Activated gamma-delta T cell (primary cell): ENCODE measurements at regions not wholly inside any gene's neighbourhood (a gene's known extent, or its start where the extent isn't known, plus 50 kb on each side); places are given as distances from the start of the nearest gene placed in this dataset.
"Not testable (repeated sequence)": the region's sequence is repeated elsewhere in the genome, so short reads cannot be mapped to it uniquely, and the experiment has no call there.

ENCODE experiments used
- DNase-seq: peaks from one replicate; lab custom pipeline; 2025; lab: John Stamatoyannopoulos, UW

GRCh38 chr2:13604951-13605661 is 888.4 kb downstream of the TRIB2 start:
- no peak for DNase-seq

GRCh38 chr2:13607139-13607538 is 890.4 kb downstream of the TRIB2 start:
- no peak for DNase-seq

- DNase-seq, result no peak
These were observed 895.2 kb downstream of the TRIB2 start for GRCh38 chr2:13611939-13612338.

DNA sequence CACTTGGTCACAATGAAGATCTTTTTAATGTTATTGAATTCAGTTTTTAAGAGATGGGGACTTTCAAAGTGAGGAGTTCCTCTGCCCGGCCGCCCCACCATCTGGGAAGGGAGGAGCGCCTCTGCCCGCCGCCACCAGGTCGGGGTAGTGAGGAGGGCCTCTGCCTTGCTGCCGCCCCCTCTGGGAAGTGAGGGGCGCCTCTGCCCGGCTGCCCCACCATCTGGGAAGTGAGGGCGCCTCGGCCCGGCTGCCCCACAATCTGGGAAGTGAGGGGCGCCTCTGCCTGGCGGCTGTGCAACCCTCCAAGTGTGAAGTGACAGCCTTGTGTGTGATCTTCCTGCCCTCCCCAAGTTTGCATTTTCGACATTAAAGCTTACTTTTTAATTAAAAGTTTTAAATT is 899.3 kb downstream of the TRIB2 start:
- no peak for DNase-seq

DNA sequence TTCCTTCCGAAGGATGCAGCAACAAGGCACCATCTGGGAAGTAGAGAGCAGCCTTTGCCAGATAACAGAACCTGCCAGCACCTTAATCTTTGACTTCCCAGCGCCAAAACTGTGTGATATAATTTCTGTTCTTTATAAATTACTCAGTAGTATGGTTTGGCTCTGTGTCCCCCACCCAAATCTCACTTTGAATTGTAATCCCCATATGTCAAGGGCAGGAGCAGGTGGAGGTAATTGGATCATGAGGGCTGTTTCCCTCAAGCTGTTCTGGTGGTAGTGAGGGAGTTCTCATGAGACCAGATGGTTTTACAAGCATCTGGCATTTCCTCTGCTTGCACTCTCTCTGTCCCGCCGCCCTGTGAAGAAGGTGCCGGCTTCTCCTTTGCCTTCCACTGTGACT is 899.9 kb downstream of the TRIB2 start:
- no peak for DNase-seq

- no peak for DNase-seq
These were observed 911.4 kb downstream of the TRIB2 start for GRCh38 chr2:13628122-13628521.

GRCh38 chr2:13638181-13638580 is 921.4 kb downstream of the TRIB2 start:
- DNase-seq, result no peak

DNA sequence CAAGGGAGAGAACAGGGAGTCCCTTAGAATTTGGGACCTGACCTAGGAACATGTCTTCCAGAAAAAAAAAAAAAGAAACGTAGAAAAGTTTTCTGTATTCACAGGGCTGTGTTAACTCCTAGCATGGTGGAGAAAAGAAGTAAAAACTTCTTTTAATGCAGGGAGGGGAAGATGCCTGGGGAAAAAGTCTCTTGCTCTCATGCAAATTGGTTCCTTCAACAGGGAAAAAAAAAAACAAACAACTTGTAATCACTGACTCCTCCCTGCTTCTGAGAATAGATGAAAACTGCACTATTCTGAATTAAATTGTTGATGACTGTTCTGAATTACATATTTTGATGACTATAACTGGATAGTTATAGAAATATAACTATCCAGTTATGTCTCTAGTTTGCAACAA is 933.2 kb downstream of the TRIB2 start:
- no peak for DNase-seq

- DNase-seq, result no peak
These were observed 933.9 kb downstream of the TRIB2 start for GRCh38 chr2:13650586-13651180.

DNA sequence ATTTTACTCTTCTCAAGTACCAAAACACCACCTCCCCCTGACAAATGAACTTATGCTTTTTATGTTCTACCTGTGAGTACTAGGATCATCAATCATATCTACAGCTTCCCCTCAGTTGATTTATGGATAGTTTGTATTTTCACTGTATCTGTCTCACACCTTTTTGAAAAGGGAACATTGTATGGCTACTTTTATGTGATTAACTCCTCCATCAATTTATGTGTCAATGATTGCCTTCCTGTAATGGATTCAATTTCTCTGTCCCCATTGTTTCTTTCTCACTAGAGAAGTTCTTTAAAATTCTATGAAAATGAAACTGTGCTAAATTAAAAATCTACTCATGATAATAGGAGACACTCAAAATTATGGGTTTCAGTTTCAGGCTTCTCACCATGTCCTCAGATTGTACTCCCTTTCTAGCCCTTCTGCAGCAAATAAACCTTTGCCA is 935.0 kb downstream of the TRIB2 start:
- no peak for DNase-seq

- no peak for DNase-seq
These were observed 936.0 kb downstream of the TRIB2 start for GRCh38 chr2:13652531-13653313.

DNA sequence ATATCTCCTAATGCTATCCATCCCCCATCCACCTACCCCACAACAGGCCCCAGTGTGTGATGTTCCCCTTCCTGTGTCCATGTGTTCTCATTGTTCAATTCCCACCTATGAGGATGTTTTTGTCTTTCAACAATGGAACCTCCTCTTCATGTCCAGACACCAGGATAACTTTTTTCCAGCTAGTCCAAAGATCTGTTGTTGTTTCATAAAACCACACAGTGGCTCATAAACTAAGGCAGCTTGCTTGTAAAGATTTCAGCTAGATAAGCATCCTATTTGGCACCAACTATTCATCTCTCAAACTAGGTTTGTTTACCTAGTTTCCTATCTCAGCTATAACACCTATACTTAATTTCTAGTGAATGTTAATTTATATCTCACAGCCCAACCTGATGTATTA is 937.7 kb downstream of the TRIB2 start:
- no peak for DNase-seq

- DNase-seq, result no peak
These were observed 943.5 kb downstream of the TRIB2 start for GRCh38 chr2:13660231-13660630.

DNA sequence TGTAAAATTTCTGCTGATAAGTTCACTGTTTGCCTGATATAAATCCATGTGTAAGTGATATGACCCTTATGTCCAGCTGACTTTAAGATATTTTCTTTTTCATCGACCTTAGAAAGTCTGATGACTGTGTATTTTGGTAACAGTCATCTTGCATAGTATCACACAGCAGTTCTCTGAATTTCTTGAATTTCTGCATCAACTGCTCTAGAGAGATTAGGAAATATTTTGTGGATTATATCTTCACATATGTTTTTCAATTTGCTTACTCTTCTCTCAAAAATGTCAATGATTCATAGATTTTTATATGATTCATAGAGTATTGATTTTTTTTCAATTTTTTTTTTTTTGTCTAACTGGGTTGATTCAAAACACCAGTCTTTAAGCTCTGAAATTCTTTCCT is 945.3 kb downstream of the TRIB2 start:
- no peak for DNase-seq

DNA sequence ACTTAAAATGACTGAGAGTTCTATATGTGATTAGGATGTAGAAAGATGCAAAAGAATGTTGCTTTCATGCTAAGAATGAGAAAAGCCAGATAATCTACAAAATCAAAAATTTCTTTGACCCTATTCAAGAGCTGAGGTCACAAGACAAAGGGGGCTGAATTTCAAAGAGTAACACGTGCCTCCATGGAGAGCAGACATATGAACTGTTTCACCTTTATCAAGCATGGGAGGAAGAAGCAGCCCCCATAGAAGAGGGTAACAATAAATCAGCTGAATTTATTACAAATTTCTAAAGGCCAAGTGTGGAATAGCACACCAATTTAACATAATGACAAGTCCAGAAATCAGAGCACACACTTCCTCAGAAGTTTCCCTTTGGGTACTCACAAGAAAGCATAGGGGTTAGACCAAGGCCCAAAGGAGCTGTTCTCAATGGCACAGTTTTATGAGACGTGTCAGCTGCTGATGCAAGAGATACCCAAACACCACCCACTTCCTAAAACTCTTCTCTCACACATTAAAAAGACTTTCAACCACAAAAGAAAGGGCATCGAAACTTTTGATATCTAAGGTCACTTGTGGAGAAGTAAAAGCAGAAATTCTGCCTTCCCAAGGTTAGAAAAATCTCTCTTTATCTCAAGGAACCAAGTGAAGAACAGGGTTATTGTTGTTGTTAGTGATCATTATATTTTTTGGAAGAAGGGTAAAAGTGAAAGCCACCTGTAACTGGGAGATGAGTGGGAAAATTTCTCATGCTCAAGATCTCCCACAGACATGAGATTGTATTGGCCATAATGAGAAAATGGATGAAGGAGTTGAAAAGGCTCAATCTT is 950.1 kb downstream of the TRIB2 start:
- no peak for DNase-seq

DNA sequence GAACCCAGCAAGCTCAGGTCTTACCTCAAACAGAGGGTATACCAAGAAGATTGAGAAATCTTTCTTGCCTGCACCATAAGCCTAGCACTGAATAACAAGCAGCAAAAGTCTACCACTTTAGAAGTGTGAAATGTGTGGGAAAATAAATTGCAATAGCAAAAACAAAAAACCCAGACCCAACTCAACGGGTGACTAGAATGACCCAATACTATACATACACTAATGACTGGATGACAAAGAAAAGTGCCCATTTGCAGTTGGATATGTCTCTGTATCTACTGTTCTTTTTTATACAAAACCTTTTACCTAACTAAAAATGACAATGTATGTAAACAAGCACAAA is 950.6 kb downstream of the TRIB2 start:
- DNase-seq, result no peak

- no peak for DNase-seq
These were observed 952.9 kb downstream of the TRIB2 start for GRCh38 chr2:13669607-13670006.

DNA sequence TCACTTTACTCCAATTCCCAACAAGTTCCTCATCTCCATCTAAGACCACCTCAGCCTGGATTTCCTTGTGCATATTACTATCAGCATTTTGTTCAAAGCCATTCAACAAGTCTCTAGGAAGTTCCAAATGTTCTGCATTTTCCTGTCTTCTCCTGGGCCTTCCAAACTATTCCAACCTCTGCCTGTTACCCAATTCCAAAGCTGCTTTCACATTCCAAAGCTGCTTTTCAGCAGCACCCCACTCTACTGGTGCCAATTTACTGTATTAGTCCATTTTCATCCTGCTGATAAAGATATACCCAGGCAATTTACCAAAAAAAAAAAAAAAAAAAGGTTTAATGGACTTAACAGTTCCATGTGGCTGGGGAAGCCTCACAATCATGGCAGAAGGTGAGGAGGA is 957.1 kb downstream of the TRIB2 start:
- not testable (repeated sequence) for DNase-seq

DNA sequence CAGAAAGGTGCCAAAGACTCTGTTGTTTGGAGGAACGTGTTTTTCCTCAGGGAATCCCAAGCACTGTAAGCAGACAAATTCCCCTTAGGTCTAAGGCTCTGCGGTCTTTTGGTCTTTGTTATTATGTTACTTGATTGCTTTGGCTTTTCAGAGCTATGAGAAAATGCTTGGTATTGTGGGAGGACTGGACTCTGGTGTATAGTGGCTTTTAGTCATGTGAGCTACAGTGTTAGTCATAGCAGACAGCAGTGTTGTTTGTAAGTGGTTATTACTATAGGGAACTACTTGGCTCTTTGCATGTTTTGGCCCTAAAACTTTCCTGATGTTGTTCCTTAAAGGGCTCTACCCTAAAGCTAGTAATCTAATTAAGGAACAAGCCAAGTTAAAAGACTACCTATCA is 956.2 kb upstream of the LRATD1 start:
- DNase-seq, result no peak

- no peak for DNase-seq
These were observed 950.6 kb upstream of the LRATD1 start for GRCh38 chr2:13681936-13682335.

- DNase-seq, result no peak
These were observed 949.8 kb upstream of the LRATD1 start for GRCh38 chr2:13682540-13683272.

DNA sequence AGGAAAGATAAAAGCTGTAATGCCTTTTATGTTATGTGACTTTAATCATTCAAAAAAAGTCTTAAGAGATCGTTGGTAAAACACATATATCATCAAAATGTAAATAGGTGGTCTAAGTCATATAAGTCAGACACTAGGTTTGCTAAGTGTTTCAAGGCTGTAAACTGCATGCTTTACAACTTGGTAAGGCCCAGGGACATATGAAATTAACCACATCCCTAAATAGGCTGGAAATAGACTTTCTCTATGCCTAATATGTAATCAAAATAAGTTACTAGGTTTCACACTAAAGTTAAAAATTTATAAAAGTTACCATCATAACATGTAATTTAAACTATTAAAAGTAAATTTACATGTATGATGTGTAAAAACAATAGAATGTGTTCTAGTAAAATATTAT is 946.3 kb upstream of the LRATD1 start:
- no peak for DNase-seq
